CD14-positive monocyte (primary cell): ENCODE measurements at regions not wholly inside any gene's neighbourhood (a gene's known extent, or its start where the extent isn't known, plus 50 kb on each side); places are given as distances from the start of the nearest gene placed in this dataset.

ENCODE experiments used
- DNase-seq, 3 donors: peaks; one replicate each; pipeline ENCODE4 v3.0.0-alpha.2; 2011 to 2022
- H2AFZ ChIP-seq: 2 replicates; pipeline ENCODE4 v1.6.0; 2012; ENCODE audit warnings: mild to moderate bottlenecking, low read depth, low read length, inconsistent platforms; ENCODE audit not compliant: insufficient read depth, poor library complexity, severe bottlenecking
- H3K27ac ChIP-seq, 2 donors: 1 replicate in 1 of 2; 2 replicates in 1 of 2; pipeline ENCODE4 v1.5.1; 2012 to 2013; ENCODE audit warnings: low read length in 2 of 2, control low read depth in 1 of 2, inconsistent platforms in 1 of 2, low read depth in 1 of 2, mild to moderate bottlenecking in 1 of 2
- H3K27me3 ChIP-seq, 2 donors: one replicate each; pipeline versions ENCODE4 v1.6.0 to v1.6.1; 2011 to 2013; ENCODE audit warnings: low read length in 2 of 2; ENCODE audit not compliant: control insufficient read depth in 2 of 2, insufficient read depth in 2 of 2
- H3K36me3 ChIP-seq, 2 donors: replicated peaks in 1 of 2; 1 replicate in 1 of 2; 2 replicates in 1 of 2; pipeline versions ENCODE4 v1.5.1 to v1.6.1; 2012 to 2013; ENCODE audit warnings: low read length in 2 of 2, control low read depth in 1 of 2, inconsistent platforms in 1 of 2, mild to moderate bottlenecking in 1 of 2; ENCODE audit not compliant: insufficient read depth in 2 of 2, control insufficient read depth in 1 of 2
- H3K4me1 ChIP-seq, 2 donors: 1 replicate in 1 of 2; 2 replicates in 1 of 2; pipeline versions ENCODE4 v1.5.1 to v1.6.1; 2012 to 2013; ENCODE audit warnings: low read length in 2 of 2, control low read depth in 1 of 2, inconsistent platforms in 1 of 2, mild to moderate bottlenecking in 1 of 2, moderate library complexity in 1 of 2; ENCODE audit not compliant: insufficient read depth in 2 of 2, control insufficient read depth in 1 of 2
- H3K4me2 ChIP-seq: replicated peaks from 2 replicates; pipeline ENCODE3; 2012; ENCODE audit warnings: low read length, moderate library complexity, mild to moderate bottlenecking; ENCODE audit not compliant: poor library complexity, severe bottlenecking; ENCODE audit errors: extremely low read depth
- H3K4me3 ChIP-seq, 3 experiments: fragments of 200-600 bp in 1 of 3; sonication (generic) in 1 of 3; replicated peaks in 1 of 3; 1 replicate in 2 of 3; 2 replicates in 1 of 3; pipeline ENCODE4 v1.5.1; 2011 to 2013; ENCODE audit warnings: low read length in 3 of 3, mild to moderate bottlenecking in 3 of 3, control low read depth in 2 of 3, low read depth in 2 of 3, inconsistent platforms in 1 of 3, moderate library complexity in 1 of 3
- H3K79me2 ChIP-seq: 2 replicates; pipeline ENCODE4 v1.6.0; 2012; ENCODE audit warnings: mild to moderate bottlenecking, control low read depth, inconsistent platforms, low read length, moderate library complexity; ENCODE audit not compliant: insufficient read depth
- H3K9ac ChIP-seq: 2 replicates; pipeline ENCODE4 v1.6.0; 2017; ENCODE audit warnings: low read length, mild to moderate bottlenecking; ENCODE audit not compliant: insufficient read depth, poor library complexity, severe bottlenecking
- H3K9me3 ChIP-seq, 2 donors: replicated peaks in 1 of 2; 1 replicate in 1 of 2; 2 replicates in 1 of 2; pipeline versions ENCODE4 v1.5.1 to v1.6.1; 2012 to 2013; ENCODE audit warnings: low read length in 2 of 2, control low read depth in 1 of 2; ENCODE audit not compliant: control insufficient read depth in 1 of 2, insufficient read depth in 1 of 2
- H4K20me1 ChIP-seq: 2 replicates; pipeline ENCODE4 v1.6.0; 2012; ENCODE audit warnings: mild to moderate bottlenecking, low read length, control low read depth, moderate library complexity; ENCODE audit not compliant: insufficient read depth
- H3K27ac Mint-ChIP-seq, 7 donors: one replicate each; pipeline ENCODE4 v1.8.0; 2020; ENCODE audit warnings: mild to moderate bottlenecking in 7 of 7, mixed read lengths in 7 of 7, moderate library complexity in 6 of 7, inconsistent platforms in 2 of 7
- H3K27me3 Mint-ChIP-seq, 3 donors: one replicate each; pipeline ENCODE4 v1.8.0; 2021 to 2022; ENCODE audit warnings: low read depth in 3 of 3, mild to moderate bottlenecking in 3 of 3, mixed read lengths in 3 of 3, moderate library complexity in 3 of 3, inconsistent platforms in 1 of 3
- H3K36me3 Mint-ChIP-seq, 2 donors: one replicate each; pipeline ENCODE4 v1.8.0; 2020; ENCODE audit warnings: mixed read lengths in 2 of 2, inconsistent platforms in 1 of 2, mild to moderate bottlenecking in 1 of 2
- H3K4me1 Mint-ChIP-seq: one replicate; pipeline ENCODE4 v1.8.0; 2020; ENCODE audit warnings: mild to moderate bottlenecking, mixed read lengths
- H3K4me3 Mint-ChIP-seq, 2 donors: one replicate each; pipeline ENCODE4 v1.8.0; 2020; ENCODE audit warnings: mild to moderate bottlenecking in 2 of 2, mixed read lengths in 2 of 2, moderate library complexity in 1 of 2
- H3K9me3 Mint-ChIP-seq, 7 donors: one replicate each; pipeline ENCODE4 v1.8.0; 2020 to 2022; ENCODE audit warnings: mixed read lengths in 7 of 7, mild to moderate bottlenecking in 6 of 7, moderate library complexity in 6 of 7, inconsistent platforms in 2 of 7
- WGBS: methylation state at CpG from one replicate; pipeline ENCODE4 v1.1.5; 2013; ENCODE audit warnings: missing lambda C conversion rate; ENCODE audit not compliant: insufficient coverage; 5-methylcytosine and 5-hydroxymethylcytosine counted together
- intact Hi-C, 2 donors: fragments of 100-400 bp; cut with micrococcal nuclease; formaldehyde crosslinking; loops; one replicate each; pipeline versions ENCODE4 v1.15.0 to v1.15.1; 2023
- TF ChIP-seq, protein P1 (sequence below): fragments of 200-600 bp; IDR thresholded peaks from one replicate; pipeline ENCODE4 v1.8.0; 2022; ENCODE audit warnings: antibody characterized with exemption, mild to moderate bottlenecking

DNA sequence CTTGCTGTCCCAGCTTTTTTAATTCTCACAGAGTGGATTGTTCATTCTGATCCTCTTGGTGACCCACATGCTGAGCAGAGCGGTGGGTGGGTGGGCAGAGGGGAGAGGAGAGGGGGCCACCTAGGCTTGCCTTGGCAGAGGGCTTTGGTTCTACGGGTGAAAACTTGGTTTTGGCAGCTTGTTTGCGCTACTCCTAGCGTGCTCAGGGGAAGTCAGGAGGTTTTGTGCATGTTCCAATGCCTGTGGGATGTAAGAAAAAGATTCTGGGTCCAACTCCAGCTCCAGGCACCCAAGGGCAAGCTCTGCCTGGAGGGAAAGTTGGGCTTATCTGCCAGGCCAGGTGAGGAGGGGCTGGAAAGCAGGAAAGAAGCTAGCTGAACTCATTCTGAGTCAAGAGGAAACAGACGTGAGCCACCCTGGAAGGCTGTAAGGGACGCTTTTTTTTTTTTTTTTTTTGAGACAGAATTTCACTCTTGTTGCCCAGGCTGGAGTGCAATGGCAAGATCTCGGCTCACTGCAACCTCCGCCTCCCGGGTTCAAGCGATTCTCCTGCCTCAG, 169.1 kb downstream of the WSCD1 start:
- H2AFZ ChIP-seq = no peak overlapping the region
- no peak overlapping the region for H3K27ac ChIP-seq
- WGBS = 72% methylated on average over 6 of the region's 10 CpGs
- no peaks in the 10 kb centered on the region for H3K79me2 ChIP-seq
- no peaks in the 10 kb centered on the region for H4K20me1 ChIP-seq
- no peak overlapping the region for H3K4me2 ChIP-seq
- no peaks in the 10 kb centered on the region for H3K36me3 ChIP-seq
- DNase-seq = no peak
- Mint-ChIP-seq H3K27ac (no peak overlapping the region), H3K27me3 (peaks cover 9 to 25% (median 16%) of the 10 kb centered on the region in 3 donors), H3K9me3 (peaks cover 0 to 6% (median 0%) of the 10 kb centered on the region in 7 donors), H3K4me3 (no peak overlapping the region), H3K36me3 (no peaks in the 10 kb centered on the region), H3K4me1 (no peaks in the 10 kb centered on the region)
- peaks cover 0 to 5% of the 10 kb centered on the region in 2 donors for H3K27me3 ChIP-seq
- H3K4me3 ChIP-seq = no peak overlapping the region
- H3K9ac ChIP-seq = no peak overlapping the region
- H3K9me3 ChIP-seq = no peaks in the 10 kb centered on the region
- no peaks in the 10 kb centered on the region for H3K4me1 ChIP-seq
- intact Hi-C loops = no loop called here
- TF ChIP-seq, protein P1, sequence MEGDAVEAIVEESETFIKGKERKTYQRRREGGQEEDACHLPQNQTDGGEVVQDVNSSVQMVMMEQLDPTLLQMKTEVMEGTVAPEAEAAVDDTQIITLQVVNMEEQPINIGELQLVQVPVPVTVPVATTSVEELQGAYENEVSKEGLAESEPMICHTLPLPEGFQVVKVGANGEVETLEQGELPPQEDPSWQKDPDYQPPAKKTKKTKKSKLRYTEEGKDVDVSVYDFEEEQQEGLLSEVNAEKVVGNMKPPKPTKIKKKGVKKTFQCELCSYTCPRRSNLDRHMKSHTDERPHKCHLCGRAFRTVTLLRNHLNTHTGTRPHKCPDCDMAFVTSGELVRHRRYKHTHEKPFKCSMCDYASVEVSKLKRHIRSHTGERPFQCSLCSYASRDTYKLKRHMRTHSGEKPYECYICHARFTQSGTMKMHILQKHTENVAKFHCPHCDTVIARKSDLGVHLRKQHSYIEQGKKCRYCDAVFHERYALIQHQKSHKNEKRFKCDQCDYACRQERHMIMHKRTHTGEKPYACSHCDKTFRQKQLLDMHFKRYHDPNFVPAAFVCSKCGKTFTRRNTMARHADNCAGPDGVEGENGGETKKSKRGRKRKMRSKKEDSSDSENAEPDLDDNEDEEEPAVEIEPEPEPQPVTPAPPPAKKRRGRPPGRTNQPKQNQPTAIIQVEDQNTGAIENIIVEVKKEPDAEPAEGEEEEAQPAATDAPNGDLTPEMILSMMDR = no peak

DNA sequence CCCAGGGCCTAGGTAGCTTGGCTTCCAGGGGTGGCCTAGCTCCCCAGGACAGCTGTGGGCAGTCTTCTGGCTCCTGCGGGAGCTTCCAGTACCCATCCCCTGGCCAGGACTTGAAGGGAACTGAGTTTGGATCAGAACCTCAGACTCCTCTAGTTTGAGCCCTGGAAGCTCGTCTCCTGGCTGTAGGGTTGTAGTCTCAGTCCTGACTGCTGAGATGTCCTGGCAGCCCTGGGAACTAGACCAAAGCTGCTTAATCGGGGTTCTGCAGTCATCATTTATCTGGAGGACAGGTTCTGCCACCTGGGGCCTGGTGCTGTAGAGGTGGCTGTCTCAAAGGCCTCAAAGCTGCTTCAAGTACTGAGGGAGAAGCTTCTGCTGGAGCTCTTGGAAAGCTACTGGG, 163.7 kb downstream of the WSCD1 start:
- H2AFZ ChIP-seq = no peak overlapping the region
- H3K79me2 ChIP-seq = no peaks in the 10 kb centered on the region
- H3K4me3 ChIP-seq = no peak overlapping the region
- H3K9me3 ChIP-seq = no peaks in the 10 kb centered on the region
- no peaks in the 10 kb centered on the region for H4K20me1 ChIP-seq
- DNase-seq = no peak
- 79% methylated on average over 3 of the region's 3 CpGs for WGBS
- H3K27me3 ChIP-seq = peaks cover 0 to 5% of the 10 kb centered on the region in 2 donors
- no peak overlapping the region for H3K27ac ChIP-seq
- TF ChIP-seq, protein P1 = no peak
- H3K36me3 ChIP-seq = no peaks in the 10 kb centered on the region
- H3K9ac ChIP-seq = no peak overlapping the region
- intact Hi-C loops = no loop called here
- no peak overlapping the region for H3K4me3 Mint-ChIP-seq
- H3K27me3 Mint-ChIP-seq = peaks cover 6 to 22% (median 12%) of the 10 kb centered on the region in 3 donors
- no peak overlapping the region for H3K4me2 ChIP-seq
- peaks cover 0 to 5% (median 0%) of the 10 kb centered on the region in 7 donors for H3K9me3 Mint-ChIP-seq
- no peaks in the 10 kb centered on the region for H3K36me3 Mint-ChIP-seq
- no peaks in the 10 kb centered on the region for H3K4me1 ChIP-seq
- H3K4me1 Mint-ChIP-seq = no peaks in the 10 kb centered on the region
- H3K27ac Mint-ChIP-seq = peak overlapping the region in 1 of 7 donors; percentile 35
